GM18861 (cell line): ENCODE measurements at regions not wholly inside any gene's neighbourhood (a gene's known extent, or its start where the extent isn't known, plus 50 kb on each side); places are given as distances from the start of the nearest gene placed in this dataset.

Source experiments
- ATAC-seq: cut with Tn5 transposase; IDR thresholded peaks from one replicate; pipeline ENCODE4 v1.9.1; 2021; ENCODE audit not compliant: unreplicated experiment

DNA sequence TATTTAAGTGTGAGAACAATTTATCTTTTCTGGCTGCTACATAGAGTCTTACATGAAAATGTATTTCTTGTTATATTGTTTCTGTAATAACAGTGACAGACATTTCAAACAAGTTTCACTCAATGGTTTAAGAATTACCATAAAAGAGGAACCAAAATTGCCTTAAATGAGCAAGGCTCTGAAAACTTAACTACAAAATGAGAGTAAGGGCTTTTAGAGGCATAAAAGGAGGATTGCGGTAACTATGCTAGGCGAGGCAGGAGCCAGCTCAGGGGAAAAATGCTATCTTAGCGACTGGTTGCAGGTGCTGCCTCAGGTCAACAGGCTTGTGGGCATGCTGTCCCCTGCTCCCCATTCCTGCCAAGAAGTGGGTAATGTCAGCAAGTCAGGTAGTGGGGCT lies 81.7 kb upstream of the MSI2 start:
- ATAC-seq: peak; percentile 84

DNA sequence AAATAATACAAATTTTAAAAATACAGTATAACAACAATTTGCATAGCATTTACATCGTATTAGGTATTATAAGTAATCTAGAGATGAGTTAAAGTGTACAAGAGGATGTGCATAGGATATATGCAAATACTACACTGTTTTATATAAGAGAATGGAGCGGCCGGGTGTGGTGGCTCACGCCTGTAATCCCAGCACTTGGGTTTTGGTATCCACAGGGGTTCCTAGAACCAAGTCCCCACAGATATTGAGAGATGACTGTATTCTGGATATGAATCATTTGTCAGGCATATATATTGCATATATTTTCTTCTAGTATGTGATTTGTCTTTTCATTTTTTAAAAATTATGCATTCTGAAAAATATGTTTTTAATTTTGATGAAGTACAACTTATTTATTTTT lies 77.5 kb upstream of the MSI2 start:
- ATAC-seq: no peak

- ATAC-seq: no peak
Measured at GRCh38 chr17:57182621-57183020, 73.7 kb upstream of the MSI2 start.

- no peak for ATAC-seq
Measured at GRCh38 chr17:57186226-57187019, 69.9 kb upstream of the MSI2 start.

GRCh38 chr17:57187391-57187790 lies 68.9 kb upstream of the MSI2 start:
- ATAC-seq: no peak

GRCh38 chr17:57195785-57196460 lies 60.4 kb upstream of the MSI2 start:
- ATAC-seq: no peak

DNA sequence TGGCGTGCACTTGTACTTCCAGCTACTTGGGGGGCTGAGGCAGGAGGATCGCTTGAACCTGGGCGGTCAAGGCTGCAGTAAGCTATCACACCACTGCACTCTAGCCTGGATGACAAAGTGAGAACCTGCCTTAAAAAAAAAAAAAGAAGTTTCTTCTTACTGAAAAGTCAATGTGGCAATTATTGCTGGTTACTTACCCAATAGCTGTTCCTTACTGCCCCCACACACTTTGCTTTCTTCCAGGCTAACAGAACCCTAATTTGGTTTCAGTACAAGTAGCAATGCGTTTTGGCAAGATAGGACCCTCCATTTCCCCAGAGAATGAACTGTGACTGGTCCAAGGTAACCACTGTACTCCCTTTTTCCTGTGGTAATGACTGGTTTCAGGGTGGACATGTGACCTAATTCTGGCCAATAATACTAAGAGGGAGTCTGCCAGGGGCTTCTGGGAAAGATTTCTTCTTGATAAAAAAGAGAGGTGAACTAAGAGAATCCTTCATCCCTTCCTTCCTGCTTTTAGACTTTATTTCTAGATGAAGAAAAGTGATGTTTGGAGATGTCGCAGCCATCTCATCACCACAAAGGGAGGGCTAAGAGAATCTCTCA lies 58.8 kb upstream of the MSI2 start:
- ATAC-seq: no peak

DNA sequence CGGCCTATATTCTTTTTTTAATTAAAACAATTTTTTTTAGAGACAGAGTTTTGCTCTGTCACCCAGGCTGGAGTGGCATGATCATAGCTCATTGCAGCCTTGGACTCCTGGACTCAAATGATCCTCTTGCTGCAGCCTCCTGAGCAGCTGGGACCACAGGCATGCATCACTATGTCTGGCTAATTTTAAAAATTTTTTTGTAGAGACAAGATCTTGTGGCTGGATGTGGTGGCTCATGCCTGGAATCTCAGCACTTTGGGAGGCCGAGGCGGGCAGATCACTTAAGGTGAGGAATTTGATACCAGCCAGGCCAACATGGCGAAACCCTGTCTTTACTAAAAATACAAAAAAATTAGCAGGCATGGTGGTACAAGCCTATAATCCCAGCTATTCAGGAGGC lies 54.8 kb upstream of the MSI2 start:
- no peak for ATAC-seq

DNA sequence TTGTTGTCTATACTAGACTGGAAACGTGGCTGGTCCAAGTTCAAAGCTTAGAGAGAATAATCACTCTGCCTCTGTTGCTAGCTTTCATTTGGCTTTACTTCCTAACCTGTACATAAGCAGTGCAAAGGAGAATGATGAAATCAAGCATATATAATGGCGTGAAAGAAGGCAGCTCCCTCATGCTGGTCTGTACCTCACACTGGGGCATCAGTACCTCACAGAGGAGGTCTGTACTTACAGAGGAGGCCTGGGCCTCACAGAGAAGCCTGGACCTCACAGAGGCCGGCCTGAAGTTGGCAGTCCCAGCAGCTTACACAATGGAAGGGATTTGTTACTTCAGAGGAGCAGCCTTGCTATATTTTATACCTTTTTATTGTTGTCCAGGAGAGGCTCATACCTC lies 53.3 kb upstream of the MSI2 start:
- no peak for ATAC-seq
